ENCODE measurements at regions not wholly inside any gene's neighbourhood (a gene's known extent, or its start where the extent isn't known, plus 50 kb on each side); places are given as distances from the start of the nearest gene placed in this dataset.

- no peak for DNase-seq
These were observed 89.7 kb upstream of the SHISAL1 start for GRCh38 chr22:44402196-44403111.

- no peak for DNase-seq
These were observed 89.0 kb upstream of the SHISAL1 start for GRCh38 chr22:44401783-44402110.

- no peak for DNase-seq
These were observed 88.0 kb upstream of the SHISAL1 start for GRCh38 chr22:44400763-44401060.

- no peak for DNase-seq
These were observed 87.4 kb upstream of the SHISAL1 start for GRCh38 chr22:44399906-44400762.

- DNase-seq = no peak
These were observed 86.4 kb upstream of the SHISAL1 start for GRCh38 chr22:44398856-44399837.

- DNase-seq = no peak
These were observed 84.3 kb upstream of the SHISAL1 start for GRCh38 chr22:44396727-44397722.

- DNase-seq = no peak
These were observed 83.4 kb upstream of the SHISAL1 start for GRCh38 chr22:44396021-44396726.

GRCh38 chr22:44395118-44396005, 82.6 kb upstream of the SHISAL1 start:
- no peak for DNase-seq

- no peak for DNase-seq
These were observed 81.7 kb upstream of the SHISAL1 start for GRCh38 chr22:44394246-44395117.

GRCh38 chr22:44393066-44393465, 80.3 kb upstream of the SHISAL1 start:
- DNase-seq = no peak

- DNase-seq = no peak
These were observed 79.7 kb upstream of the SHISAL1 start for GRCh38 chr22:44392446-44392921.

- DNase-seq = no peak
These were observed 79.0 kb upstream of the SHISAL1 start for GRCh38 chr22:44391481-44392445.

GRCh38 chr22:44391015-44391414, 78.3 kb upstream of the SHISAL1 start:
- DNase-seq = no peak

- DNase-seq = no peak
These were observed 77.8 kb upstream of the SHISAL1 start for GRCh38 chr22:44390613-44390970.

GRCh38 chr22:44389926-44390612, 77.3 kb upstream of the SHISAL1 start:
- DNase-seq = no peak

GRCh38 chr22:44389181-44389580, 76.4 kb upstream of the SHISAL1 start:
- DNase-seq = no peak

- no peak for DNase-seq
These were observed 74.7 kb upstream of the SHISAL1 start for GRCh38 chr22:44387486-44387885.

Measured in C1 segment of cervical spinal cord (tissue), 14 donors.